Activated CD4-positive, alpha-beta T cell treated with anti-CD3 and anti-CD28 coated beads, Interleukin-2, amount 50 U/mL, for 24 hours (primary cell): ENCODE measurements at regions not wholly inside any gene's neighbourhood (a gene's known extent, or its start where the extent isn't known, plus 50 kb on each side); places are given as distances from the start of the nearest gene placed in this dataset.
"Not testable (repeated sequence)": the region's sequence is repeated elsewhere in the genome, so short reads cannot be mapped to it uniquely, and the experiment has no call there.

Source experiments
- DNase-seq, 2 donors: peaks; one replicate each; pipeline ENCODE4 v3.0.0-alpha.2; 2020; ENCODE audit warnings: low read depth in 1 of 2, low spot score in 1 of 2

GRCh38 chr7:152504367-152504766 lies 68.6 kb upstream of the KMT2C start:
- no peak for DNase-seq

- no peak for DNase-seq
These were observed 67.3 kb upstream of the KMT2C start for GRCh38 chr7:152502813-152503790.

DNA sequence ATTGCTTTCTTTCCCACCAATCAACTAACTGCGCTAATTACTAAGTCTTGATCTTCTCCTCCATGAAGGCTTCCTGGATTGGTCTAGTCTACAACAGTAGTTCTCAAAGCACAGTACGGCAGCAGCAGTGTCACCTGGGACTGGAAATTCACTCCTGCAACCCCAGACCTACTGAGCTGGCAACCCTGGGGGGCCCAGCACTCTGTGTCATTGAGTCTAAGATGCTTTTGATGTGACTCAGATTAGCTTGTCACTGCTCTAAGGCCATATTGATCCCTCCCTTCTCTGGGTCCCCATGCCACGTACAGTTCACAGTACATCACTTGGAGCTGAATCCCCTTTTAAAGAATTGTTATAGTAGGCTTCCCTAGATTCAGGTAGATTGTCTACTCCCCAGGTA lies 65.7 kb upstream of the KMT2C start:
- DNase-seq = no peak

DNA sequence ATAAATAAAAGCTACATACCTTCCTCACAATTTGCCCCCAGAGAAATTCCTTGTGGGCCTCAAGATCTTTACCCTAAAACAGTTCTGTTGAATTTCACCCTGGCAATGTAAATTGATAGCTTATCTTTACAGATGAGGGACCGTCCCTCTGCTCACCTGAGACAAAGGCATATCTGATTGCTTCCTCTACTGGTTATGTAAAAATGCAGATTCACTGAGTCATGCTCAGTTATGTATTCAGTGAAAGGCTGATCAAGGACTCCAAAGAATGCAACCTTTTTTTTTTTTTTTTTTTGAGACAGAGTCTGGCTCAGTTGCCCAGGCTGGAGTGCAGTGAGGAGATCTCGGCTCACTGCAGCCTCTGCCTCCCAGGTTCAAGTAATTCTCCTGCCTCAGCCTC lies 64.2 kb upstream of the KMT2C start:
- not testable (repeated sequence) for DNase-seq

DNA sequence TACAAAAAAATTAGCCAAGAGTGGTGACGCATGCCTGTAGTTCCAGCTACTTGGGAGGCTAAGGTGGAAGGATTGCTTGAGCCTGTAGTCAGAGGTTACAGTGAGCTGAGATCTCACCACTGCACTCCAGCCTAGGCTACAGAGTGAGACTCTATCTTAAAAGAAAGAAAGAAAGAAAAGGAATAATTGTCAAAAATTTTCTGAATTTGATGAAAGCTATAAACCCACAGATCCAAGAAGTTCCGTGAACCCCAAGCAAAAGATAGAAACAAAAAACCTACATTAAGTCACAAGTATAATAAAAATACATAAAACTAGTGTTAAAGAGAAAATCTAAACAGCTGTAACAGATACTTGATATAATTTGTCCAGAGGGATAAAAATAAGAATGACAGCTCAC lies 60.1 kb upstream of the KMT2C start:
- no peak for DNase-seq

DNA sequence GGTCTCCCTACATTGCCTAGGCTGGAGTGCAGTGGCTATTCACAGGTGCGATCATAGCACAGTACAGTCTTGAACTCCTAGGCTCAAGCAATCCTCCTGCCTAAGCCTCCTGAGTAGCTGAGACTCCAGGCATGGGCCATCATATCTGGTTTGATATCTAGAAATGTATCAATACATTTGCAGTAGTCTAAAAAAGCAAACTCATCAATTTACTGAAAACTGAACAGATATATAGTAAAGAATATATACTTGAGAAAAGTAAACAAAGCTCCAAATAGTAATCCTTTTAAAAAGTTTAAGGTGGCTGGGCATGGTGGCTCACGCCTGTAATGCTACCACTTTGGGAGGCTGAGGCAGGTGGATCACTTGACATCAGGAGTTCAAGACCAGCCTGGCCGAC lies 57.1 kb upstream of the KMT2C start:
- no peak for DNase-seq

GRCh38 chr7:152489044-152489443 lies 53.2 kb upstream of the KMT2C start:
- DNase-seq = no peak

DNA sequence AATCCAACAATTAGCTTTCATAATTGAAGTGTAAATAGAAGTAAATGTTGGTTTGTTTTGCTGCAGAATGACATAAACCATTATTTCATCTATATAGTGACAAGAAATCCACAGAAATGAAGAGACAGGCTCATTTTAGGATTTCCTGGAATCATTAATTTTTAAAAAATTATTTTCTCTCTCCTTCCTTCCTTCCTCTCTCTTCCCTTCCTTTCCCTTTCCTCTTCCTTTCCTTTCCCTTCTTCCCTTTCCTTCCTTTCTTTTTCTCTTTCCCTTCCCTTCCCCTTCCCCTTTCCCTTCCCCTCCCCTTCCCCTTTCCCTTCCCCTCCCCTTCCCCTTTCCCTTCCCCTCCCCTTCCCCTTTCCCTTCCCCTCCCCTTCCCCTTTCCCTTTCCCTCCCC lies 51.2 kb upstream of the KMT2C start:
- no peak for DNase-seq

DNA sequence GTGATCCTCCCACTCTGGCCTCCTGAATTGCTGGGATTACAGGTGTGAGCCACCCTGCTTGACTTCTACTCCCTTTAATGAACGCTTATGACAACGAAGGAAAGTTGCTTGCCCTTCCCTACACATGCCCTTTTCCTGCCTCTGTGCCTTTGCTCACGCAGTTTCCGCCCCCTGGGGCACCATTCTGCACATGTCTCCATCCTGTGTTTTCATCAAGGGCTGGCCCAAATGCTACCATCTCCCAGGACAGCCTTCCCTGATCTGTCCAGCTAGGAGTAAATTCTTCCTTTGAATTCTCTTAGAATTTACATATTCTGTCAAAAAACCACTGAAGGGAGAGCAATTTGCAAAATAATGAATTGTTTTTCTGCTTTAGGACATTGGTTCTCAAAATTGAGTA lies 50.0 kb upstream of the KMT2C start:
- no peak for DNase-seq
